ENCODE measurements at regions not wholly inside any gene's neighbourhood (a gene's known extent, or its start where the extent isn't known, plus 50 kb on each side); places are given as distances from the start of the nearest gene placed in this dataset.
A peak's percentile ranks its signal among the peaks of the same experiment; 100 is the strongest.

DNA sequence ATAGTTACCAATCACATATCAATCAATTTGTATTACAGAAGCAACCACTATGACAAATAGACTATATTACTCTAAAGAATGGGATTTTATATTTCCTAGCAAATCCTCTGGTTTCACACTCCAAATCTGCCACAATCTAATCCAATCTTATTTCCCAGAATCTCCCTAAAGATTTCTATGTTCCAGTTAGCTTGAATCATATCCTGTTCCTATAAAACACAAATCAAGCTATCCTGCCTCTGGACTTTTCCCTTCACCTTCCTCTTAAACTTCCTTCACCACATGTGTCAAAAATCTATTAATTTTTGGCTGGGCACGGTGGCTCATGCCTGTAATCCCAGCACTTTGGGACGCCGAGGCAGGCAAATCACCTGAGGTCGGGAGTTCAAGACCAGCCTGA lies 50.0 kb downstream of the PIK3C2A start:
- in situ Hi-C loops (cut with MboI; ENCODE audit: low pct_unique_long_range_greater_than_20kb in 2 of 9, low sequenced_read_pairs in 9 of 9, unreplicated experiment in 9 of 9) = no loop called here
- ATAC-seq (replicated peaks in 6 of 8) = no peak
- 76 to 100% (median 90%) methylated on average over 2 to 4 of the region's 4 CpGs; no CpG with 5 or more reads in 6 of the 10 experiments for WGBS, 10 experiments
- Histone ChIP-seq H3K4me3 (no peak overlapping the region), H3K27ac (no peak overlapping the region), H3K4me1 (replicated peaks in 1 of 2) (no peaks in the 10 kb centered on the region)

DNA sequence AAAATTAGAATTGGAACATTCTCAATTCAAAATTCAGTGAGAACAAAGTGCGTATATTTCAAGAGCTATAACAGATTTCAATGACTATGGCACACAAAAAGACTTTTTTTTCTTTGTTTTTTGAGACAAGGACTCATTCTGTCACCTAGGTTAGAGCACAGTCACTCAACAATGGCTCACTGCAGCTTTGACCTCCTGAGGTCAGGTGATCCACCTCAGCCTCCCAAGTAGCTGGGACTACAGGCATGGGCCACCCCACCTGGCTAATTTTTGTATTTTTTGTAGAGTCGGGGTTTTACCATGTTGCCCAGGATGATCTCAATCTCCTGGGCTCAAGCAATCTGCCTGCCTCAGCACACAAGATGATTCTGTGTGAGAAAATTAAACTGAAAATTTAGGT lies 51.5 kb downstream of the PIK3C2A start:
- ATAC-seq (replicated peaks in 6 of 8) = no peak
- WGBS, 10 experiments = 50 to 100% (median 90%) methylated on average over 1 to 2 of the region's 2 CpGs; no CpG with 5 or more reads in 1 of the 10 experiments
- Histone ChIP-seq H3K4me3 (no peak overlapping the region), H3K27ac (no peak overlapping the region), H3K4me1 (replicated peaks in 1 of 2) (no peaks in the 10 kb centered on the region)
- in situ Hi-C loops (cut with MboI; ENCODE audit: low pct_unique_long_range_greater_than_20kb in 2 of 9, low sequenced_read_pairs in 9 of 9, unreplicated experiment in 9 of 9) = no loop called here

DNA sequence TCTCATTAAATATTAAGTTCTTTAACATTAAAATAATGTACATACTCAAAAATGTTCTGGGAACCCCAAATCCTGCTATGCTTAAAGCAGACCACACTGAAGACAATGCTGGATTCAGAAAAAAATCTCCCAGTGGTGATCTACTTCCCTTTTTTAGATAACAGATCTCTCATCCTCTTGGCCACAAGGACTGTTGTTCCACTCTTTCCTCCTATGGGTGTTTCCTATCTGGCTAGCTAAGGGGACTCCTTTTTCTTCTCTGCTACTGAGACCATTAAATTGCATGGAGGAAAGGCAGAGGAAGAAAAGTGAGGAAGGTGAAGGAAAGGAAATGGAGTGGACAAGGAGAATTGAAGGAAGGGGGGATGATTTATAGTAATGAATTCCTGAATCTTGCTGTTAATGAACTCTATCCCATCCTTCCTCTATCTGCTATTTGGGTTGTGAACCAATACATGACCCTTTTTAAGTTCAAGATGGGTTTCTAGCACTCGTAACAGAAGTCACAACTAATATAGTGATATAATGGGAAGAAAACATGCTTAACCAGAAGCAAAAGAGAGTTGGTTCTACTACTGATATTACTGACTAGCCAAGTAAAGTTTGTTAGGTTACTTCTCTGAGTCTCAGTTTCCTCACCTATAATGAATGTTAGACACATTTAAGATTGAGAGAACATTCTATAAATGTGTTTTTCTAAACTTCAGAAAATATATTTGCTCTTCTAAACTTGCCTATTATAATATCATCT lies 53.2 kb downstream of the PIK3C2A start:
- no peak overlapping the region for H3K27ac ChIP-seq
- ATAC-seq (replicated peaks in 6 of 8) = no peak
- no peaks in the 10 kb centered on the region for H3K4me1 ChIP-seq (replicated peaks in 1 of 2)
- in situ Hi-C loops (cut with MboI; ENCODE audit: low pct_unique_long_range_greater_than_20kb in 2 of 9, low sequenced_read_pairs in 9 of 9, unreplicated experiment in 9 of 9) = no loop called here
- H3K4me3 ChIP-seq = no peak overlapping the region
- 73 to 100% (median 90%) methylated on average over 1 of the region's 1 CpG; no CpG with 5 or more reads in 3 of the 10 experiments for WGBS, 10 experiments

DNA sequence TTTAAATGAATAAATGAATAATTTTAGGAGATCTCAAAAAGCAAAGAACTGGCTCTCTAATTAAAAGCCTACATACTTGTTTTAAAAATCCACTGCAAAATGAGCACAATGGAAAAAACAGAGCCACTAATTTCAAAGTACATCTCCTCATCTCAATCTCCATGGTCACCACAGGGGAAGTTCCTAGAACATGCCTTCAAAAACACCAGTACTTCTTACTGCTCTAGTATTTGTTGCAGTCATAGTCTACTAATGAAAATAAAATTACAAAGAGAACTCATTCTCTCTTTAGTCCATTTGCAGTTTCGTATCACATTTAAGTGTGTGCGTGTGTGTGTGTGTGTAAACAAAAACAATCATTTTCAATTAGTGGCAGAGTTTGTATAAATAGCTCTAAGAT lies 54.0 kb downstream of the PIK3C2A start:
- in situ Hi-C loops (cut with MboI; ENCODE audit: low pct_unique_long_range_greater_than_20kb in 2 of 9, low sequenced_read_pairs in 9 of 9, unreplicated experiment in 9 of 9) = no loop called here
- no peak overlapping the region for H3K27ac ChIP-seq
- H3K4me3 ChIP-seq = no peak overlapping the region
- no peak for ATAC-seq (replicated peaks in 6 of 8)
- H3K4me1 ChIP-seq (replicated peaks in 1 of 2) = no peaks in the 10 kb centered on the region
- WGBS, 10 experiments = 75 to 100% (median 94%) methylated on average over 1 to 2 of the region's 2 CpGs; no CpG with 5 or more reads in 1 of the 10 experiments

DNA sequence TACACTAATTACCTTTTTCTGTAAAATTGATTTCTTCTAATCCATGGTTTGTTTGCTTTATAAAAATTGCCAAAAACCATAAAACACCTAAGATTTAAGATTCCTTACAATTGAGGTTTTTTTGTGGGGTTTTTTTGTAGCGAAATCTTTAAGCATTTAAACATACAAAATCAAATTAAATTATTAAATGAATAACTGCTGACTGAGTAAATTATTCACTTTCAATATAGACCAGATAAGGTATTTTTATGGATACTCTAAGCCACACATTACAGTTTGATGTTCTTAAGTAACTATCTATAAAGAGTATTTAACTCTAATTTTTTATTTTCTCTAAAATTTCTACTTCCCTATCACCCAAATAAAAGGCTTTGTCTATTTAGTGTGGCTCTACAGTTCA lies 55.5 kb downstream of the PIK3C2A start:
- in situ Hi-C loops (cut with MboI; ENCODE audit: low pct_unique_long_range_greater_than_20kb in 2 of 9, low sequenced_read_pairs in 9 of 9, unreplicated experiment in 9 of 9) = no loop called here
- no peak overlapping the region for H3K4me3 ChIP-seq
- 71 to 100% (median 90%) methylated on average over 1 of the region's 1 CpG for WGBS, 10 experiments
- no peaks in the 10 kb centered on the region for H3K4me1 ChIP-seq (replicated peaks in 1 of 2)
- ATAC-seq (replicated peaks in 6 of 8) = no peak
- no peak overlapping the region for H3K27ac ChIP-seq

DNA sequence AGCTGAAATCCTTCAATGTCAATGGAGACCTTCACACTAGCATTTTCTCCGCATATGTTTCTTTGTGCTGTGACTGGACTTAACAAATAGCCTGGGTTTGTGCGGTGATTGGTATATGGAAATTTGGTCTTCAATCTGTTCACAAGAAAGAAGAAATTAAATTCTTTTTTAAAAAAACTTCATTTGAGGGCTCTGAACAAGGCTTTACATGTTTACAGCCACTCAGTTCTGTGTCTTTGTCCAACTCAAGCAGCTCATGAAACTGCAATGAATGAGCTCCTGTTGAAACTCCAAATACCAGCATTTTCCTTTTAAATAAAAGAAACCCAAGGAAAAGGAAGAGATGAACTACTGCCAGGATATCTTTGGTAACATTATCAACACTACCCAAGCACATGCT lies 57.3 kb downstream of the PIK3C2A start:
- peak in 1 of 8 experiments; percentile 12 for ATAC-seq (replicated peaks in 6 of 8)
- in situ Hi-C loops (cut with MboI; ENCODE audit: low pct_unique_long_range_greater_than_20kb in 2 of 9, low sequenced_read_pairs in 9 of 9, unreplicated experiment in 9 of 9) = no loop called here
- Histone ChIP-seq H3K4me1 (replicated peaks in 1 of 2) (no peaks in the 10 kb centered on the region), H3K27ac (no peak overlapping the region), H3K4me3 (no peak overlapping the region)
- WGBS, 10 experiments = 60 to 100% (median 97%) methylated on average over 1 to 2 of the region's 2 CpGs; no CpG with 5 or more reads in 2 of the 10 experiments

DNA sequence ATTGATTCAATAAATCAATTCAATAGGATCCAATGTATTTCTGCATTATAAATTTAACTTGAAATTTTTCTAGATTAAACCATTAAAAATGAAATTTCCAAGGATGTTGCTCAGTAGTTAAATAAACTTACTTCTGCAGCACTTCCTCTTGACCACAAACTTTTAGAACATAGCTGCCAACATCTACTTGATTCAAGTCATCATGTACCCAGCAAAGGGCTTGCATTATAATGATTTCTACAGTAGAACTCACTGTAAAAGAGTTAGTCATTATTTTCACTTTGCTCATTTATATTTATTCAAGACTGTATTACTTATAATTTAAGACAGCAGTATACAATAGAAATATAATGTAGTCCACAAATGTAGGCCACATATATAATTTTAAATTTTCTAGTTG lies 59.2 kb downstream of the PIK3C2A start:
- no peaks in the 10 kb centered on the region for H3K4me1 ChIP-seq (replicated peaks in 1 of 2)
- H3K4me3 ChIP-seq = no peak overlapping the region
- H3K27ac ChIP-seq = no peak overlapping the region
- in situ Hi-C loops (cut with MboI; ENCODE audit: low pct_unique_long_range_greater_than_20kb in 2 of 9, low sequenced_read_pairs in 9 of 9, unreplicated experiment in 9 of 9) = no loop called here
- ATAC-seq (replicated peaks in 6 of 8) = no peak

DNA sequence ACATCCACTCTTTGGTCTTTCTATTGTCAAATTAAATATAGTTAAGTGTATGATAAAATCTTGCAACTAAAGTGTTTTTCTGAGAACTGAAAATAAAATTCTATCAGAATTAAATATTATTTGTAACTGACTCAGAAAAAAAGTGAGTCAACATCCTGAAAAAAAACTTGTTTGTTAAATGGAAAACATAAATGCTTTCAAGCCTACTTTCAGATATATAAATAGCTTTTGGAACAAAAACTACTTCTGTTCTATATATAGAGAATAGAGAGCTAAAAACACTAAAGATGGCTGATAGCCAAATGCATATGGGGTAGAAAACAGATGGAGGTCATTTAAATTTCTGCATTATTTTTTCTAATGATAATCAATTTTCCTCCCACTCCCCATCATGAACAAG lies 61.8 kb downstream of the PIK3C2A start:
- Histone ChIP-seq H3K4me3 (no peak overlapping the region), H3K4me1 (replicated peaks in 1 of 2) (no peaks in the 10 kb centered on the region), H3K27ac (no peak overlapping the region)
- ATAC-seq (replicated peaks in 6 of 8) = no peak
- in situ Hi-C loops (cut with MboI; ENCODE audit: low pct_unique_long_range_greater_than_20kb in 2 of 9, low sequenced_read_pairs in 9 of 9, unreplicated experiment in 9 of 9) = no loop called here

DNA sequence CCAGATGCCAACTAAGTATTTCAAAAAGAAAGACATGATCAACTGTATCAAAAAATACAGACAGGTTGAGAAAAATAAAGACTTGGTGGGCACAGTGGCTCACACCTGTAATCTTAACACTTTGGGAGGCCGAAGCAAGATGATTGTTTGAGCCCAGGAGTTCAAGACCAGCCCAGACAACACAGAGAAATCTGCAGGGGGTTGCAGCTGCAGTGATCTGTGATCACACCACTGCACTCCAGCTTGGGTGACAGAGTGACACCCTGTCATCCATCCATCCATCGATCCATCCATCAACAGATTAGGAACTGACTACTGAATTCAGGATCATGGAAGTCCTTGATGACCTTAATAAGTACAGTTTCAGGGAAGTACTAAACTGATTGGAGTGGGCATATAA lies 65.0 kb upstream of the RPS13 start:
- ATAC-seq (replicated peaks in 6 of 8) = no peak
- Histone ChIP-seq H3K4me1 (replicated peaks in 1 of 2) (no peaks in the 10 kb centered on the region), H3K4me3 (no peak overlapping the region), H3K27ac (no peak overlapping the region)
- WGBS, 10 experiments = 95 to 100% (median 100%) methylated on average over 1 to 2 of the region's 2 CpGs; no CpG with 5 or more reads in 6 of the 10 experiments
- in situ Hi-C loops (cut with MboI; ENCODE audit: low pct_unique_long_range_greater_than_20kb in 2 of 9, low sequenced_read_pairs in 9 of 9, unreplicated experiment in 9 of 9) = no loop called here

DNA sequence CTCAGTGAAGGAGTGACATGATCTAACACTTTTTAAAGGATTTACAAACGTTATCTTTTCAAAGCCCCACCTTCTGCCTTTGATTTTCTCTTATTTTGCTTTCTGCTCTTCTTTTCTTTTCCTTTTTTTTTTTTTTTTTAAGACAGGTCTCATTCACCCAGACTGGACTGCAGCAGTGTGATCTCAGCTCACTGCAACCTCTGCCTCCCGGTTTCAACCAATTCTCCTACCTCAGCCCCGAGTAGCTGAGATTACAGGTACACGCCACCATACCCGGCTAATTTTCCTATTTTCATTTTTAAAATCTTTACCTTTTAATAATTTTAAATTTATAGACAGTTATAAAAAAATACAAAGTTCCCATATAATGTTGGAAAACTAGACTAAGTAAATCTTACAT lies 63.7 kb upstream of the RPS13 start:
- Histone ChIP-seq H3K4me3 (no peak overlapping the region), H3K4me1 (replicated peaks in 1 of 2) (no peaks in the 10 kb centered on the region), H3K27ac (no peak overlapping the region)
- in situ Hi-C loops (cut with MboI; ENCODE audit: low pct_unique_long_range_greater_than_20kb in 2 of 9, low sequenced_read_pairs in 9 of 9, unreplicated experiment in 9 of 9) = no loop called here
- no peak for ATAC-seq (replicated peaks in 6 of 8)
- 80 to 95% (median 93%) methylated on average over 4 to 5 of the region's 5 CpGs; no CpG with 5 or more reads in 1 of the 10 experiments for WGBS, 10 experiments

DNA sequence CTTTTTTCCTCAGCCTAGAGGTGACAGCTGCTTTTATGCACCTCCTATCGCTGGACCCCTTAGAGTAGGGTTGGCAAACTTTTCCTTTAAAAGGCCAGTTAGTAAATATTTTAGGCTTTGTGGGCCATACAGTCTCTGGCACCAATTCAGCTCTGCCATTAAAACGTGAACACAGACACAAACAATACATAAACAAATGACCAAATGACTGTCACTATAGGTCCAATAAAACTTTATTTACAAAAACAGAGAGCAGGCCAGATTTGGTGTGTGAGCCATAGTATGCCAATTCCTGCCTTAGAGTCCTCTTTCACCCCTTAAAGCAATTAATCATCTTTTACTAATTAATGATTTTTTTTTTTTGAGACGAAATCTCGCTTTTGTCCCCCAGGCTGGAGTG lies 61.1 kb upstream of the RPS13 start:
- WGBS, 10 experiments = 38 to 100% (median 83%) methylated on average over 1 to 4 of the region's 4 CpGs; no CpG with 5 or more reads in 1 of the 10 experiments
- no peak for ATAC-seq (replicated peaks in 6 of 8)
- Histone ChIP-seq H3K4me3 (no peak overlapping the region), H3K4me1 (replicated peaks in 1 of 2) (no peaks in the 10 kb centered on the region), H3K27ac (no peak overlapping the region)
- in situ Hi-C loops (cut with MboI; ENCODE audit: low pct_unique_long_range_greater_than_20kb in 2 of 9, low sequenced_read_pairs in 9 of 9, unreplicated experiment in 9 of 9) = no loop called here

DNA sequence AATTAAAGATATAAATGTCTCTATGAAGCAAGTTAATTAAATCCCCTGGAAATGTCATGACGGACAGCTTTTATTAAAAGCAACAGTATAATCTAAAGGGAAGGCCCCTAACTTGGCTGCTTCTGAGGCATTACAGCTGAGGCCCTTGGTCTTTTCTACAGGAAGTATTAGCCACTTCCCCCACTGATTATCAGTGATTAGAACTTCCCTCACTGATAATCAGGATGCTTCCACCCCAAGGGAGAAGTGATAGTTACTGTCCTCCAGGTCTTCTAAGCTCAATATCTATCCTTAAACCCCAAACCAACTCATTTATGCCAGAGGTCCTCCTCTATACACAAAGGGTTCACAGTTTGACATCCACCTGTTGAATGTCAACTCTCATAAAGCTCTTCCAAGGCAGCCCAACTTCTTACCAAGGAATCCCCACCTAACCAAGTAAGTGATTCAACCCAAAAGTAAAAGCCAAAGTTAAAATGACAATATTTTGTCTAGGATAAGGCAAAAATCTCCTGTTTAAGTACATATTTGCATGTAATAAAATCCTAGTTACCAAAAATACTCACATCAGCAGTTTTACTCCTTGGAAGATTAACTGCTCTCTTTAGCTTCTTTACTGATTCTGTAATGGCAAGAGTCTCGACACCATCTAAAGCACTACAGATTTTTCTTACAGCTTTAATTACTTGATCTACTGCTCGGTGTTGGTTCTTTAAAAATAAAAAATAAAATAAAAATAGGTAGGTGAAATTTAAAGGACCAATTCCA lies 58.6 kb upstream of the RPS13 start:
- ATAC-seq (replicated peaks in 6 of 8) = no peak
- 75 to 100% (median 100%) methylated on average over 1 to 3 of the region's 3 CpGs for WGBS, 10 experiments
- Histone ChIP-seq H3K4me3 (no peak overlapping the region), H3K27ac (no peak overlapping the region), H3K4me1 (replicated peaks in 1 of 2) (no peaks in the 10 kb centered on the region)
- in situ Hi-C loops (cut with MboI; ENCODE audit: low pct_unique_long_range_greater_than_20kb in 2 of 9, low sequenced_read_pairs in 9 of 9, unreplicated experiment in 9 of 9) = no loop called here

DNA sequence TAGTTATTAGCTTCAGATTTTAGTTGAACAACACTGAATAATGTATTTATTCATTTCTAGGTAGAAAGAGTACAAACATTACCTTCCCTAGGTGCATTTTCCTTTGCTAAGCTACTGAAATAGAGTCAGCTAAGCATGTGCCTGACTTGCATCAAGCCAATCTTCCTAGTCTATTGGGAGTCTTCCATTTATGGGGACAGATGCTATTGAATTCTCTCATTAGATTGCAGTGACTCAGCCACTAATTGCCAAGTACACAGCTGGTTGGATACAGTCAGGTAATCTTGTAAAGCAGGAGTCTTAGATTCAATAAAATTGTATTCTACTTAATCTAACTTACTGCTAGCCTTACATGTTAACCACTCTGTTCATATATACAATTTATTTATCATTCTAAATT lies 55.2 kb upstream of the RPS13 start:
- in situ Hi-C loops (cut with MboI; ENCODE audit: low pct_unique_long_range_greater_than_20kb in 2 of 9, low sequenced_read_pairs in 9 of 9, unreplicated experiment in 9 of 9) = no loop called here
- Histone ChIP-seq H3K27ac (no peak overlapping the region), H3K4me1 (replicated peaks in 1 of 2) (no peaks in the 10 kb centered on the region), H3K4me3 (no peak overlapping the region)
- peak in 1 of 8 experiments; percentile 38 for ATAC-seq (replicated peaks in 6 of 8)

DNA sequence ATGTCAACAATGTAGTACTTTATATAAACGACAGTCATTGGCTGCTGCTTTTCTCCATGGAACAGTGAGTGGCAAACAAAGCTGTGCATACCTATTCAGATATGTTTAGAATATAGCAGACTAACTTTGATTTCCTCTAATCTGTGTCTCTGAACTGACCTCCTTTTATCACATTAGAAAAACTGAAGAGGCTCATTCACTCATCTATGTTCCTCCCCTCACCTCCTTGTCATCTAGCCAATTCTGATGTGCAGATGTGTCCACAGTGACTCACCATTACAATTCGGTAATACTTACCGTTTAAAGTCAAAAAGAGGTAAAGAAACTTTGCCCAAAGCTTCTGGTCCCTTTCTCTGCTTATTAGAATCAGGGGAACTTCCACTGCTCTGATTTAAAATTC lies 51.5 kb upstream of the RPS13 start:
- in situ Hi-C loops (cut with MboI; ENCODE audit: low pct_unique_long_range_greater_than_20kb in 2 of 9, low sequenced_read_pairs in 9 of 9, unreplicated experiment in 9 of 9) = no loop called here
- WGBS, 10 experiments = 67 to 100% (median 100%) methylated on average over 1 to 3 of the region's 3 CpGs; no CpG with 5 or more reads in 1 of the 10 experiments
- no peak for ATAC-seq (replicated peaks in 6 of 8)
- no peak overlapping the region for H3K27ac ChIP-seq
- H3K4me1 ChIP-seq (replicated peaks in 1 of 2) = no peaks in the 10 kb centered on the region
- no peak overlapping the region for H3K4me3 ChIP-seq
